GM21786 (cell line): ENCODE measurements at regions not wholly inside any gene's neighbourhood (a gene's known extent, or its start where the extent isn't known, plus 50 kb on each side); places are given as distances from the start of the nearest gene placed in this dataset.

ENCODE experiments used
- ATAC-seq: cut with Tn5 transposase; IDR thresholded peaks from one replicate; pipeline ENCODE4 v1.9.1; 2021; ENCODE audit not compliant: unreplicated experiment

DNA sequence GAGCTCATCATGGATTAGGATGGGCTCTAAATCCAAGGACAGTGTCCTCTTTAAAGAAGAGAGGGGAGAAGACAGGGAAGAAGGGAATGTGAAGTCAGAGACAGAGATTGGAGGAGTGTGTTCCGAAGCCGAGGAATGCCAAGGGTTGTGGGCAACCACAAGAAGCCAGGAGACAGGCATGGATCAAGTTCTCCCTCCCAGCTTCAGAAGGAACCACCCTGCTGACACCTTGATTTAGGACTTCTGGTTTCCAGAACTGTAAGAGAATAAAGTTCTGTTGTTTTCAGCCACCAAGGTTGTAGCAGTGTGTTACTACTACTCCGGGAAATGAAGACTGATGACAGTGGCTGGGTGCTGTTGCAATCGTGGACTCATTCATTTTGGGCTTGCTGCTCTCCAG, 120.1 kb downstream of the RPS12 start:
- ATAC-seq, result no peak

- ATAC-seq, result no peak
Measured at GRCh38 chr6:132936646-132937045, 122.3 kb downstream of the RPS12 start.

DNA sequence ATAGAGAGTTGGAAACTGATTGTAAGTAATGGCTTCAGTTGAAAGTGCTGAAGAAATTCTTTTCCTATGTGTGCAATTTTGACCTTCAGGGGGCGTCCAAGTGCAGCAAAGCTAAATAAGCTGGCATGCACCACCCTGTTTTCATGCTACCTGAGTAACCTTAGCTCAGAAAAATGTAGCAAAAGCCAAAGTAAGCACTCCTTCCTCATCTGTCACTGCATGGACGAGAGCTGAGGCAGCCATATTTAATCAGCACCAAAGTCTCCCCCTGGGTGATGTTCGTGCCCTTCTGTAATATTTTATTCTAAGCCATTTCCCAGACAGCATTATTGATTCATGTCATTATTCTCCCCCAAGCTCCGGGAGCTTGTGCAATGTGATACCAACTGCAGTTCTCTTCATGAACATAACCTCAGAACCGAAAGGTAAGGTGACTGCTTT, 123.1 kb downstream of the RPS12 start:
- no peak for ATAC-seq

DNA sequence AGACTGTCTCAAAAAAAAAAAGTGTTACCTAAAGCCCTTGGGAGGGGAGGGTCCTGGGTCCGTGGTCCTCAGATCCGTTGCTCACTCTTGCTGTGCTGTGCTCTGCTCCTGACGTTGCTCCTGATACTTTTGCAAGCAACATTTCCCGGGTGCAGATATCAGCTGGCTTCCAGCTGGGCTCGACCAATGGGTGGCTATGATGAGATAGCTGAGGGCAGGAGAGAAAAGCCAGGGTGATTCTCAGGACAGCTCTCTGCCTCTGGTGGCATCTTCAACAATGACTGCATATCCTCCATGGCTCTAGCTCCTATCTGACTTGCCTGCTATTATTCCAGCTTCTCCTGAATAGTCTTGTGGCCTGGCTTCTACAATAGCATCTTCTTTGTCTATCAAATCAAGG, 134.5 kb downstream of the RPS12 start:
- ATAC-seq, result no peak

GRCh38 chr6:132950566-132950965, 136.2 kb downstream of the RPS12 start:
- ATAC-seq, result no peak

DNA sequence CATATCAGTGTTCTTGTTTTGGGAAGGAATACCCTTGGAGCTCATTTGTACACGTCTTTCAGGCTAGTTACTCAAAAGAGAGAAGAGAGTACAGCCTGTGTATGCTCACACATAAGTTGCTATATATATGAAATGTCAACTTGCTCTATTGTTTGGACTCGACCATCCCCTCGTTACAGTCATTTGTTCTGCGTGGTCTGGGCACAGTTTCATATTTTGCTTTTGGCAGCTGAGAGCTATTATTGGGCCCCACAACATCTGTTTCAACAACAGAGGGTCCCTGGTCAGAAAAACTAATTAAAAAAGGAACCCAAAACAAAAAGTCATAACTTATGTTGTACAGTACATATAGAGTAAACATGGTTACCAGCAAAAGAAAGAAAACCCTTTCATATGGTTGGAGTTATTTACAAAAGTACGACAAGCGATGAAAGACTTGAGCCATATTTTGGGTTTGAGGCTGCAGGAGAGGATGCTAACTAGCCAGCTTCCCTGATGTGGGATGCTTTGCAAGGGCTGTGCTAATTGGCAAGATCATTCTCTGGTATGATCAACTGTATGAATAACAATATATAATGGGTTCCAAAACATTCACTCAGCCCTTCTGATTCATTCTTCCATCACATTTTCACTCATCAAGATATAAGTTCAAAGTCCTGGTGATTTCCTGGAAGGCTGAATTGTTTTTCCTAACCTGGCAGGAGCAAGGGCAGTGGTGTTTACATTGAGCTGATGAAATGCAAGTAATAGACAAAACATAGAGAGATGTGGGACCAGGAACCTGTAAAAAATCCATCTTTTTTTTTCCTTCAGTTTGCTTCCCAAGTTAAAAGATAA, 137.9 kb downstream of the RPS12 start:
- no peak for ATAC-seq

DNA sequence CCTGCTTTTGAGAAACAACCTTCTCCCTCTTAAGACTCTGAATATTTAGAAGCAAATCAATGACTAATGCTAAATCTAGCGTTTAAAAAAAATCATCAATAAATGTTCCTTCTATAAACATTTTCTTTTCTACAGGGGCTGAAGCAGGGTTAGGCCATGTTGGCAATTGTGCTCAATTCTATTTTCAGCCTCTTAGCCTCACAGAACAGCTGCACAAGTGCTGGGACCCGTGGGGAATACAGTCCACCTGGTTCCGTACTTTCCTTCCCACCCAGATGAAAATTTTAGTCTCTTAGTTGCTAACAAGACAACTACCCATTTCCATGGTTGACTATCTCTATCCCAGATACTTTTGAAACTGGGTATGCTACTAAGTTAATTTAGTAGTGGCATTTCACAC, 138.6 kb downstream of the RPS12 start:
- ATAC-seq, result no peak

DNA sequence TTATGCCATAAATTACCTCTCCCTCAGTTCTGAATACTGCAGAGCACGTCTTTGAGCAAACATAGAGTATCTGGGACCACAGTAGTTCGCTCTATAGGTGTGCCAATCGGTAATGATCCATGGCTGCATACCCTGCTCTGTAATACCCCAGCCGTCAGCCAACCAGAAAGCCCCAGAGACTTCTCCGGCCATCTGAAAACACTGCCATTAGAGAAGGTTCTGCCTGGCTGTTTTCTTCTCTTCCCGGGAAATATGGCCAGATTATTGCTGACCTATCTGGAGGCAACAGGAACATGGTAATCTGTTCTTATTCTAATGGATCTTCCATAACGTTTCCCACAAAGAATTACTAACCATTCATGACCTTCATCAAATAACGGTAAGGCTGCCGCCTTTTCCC, 139.9 kb downstream of the RPS12 start:
- no peak for ATAC-seq

DNA sequence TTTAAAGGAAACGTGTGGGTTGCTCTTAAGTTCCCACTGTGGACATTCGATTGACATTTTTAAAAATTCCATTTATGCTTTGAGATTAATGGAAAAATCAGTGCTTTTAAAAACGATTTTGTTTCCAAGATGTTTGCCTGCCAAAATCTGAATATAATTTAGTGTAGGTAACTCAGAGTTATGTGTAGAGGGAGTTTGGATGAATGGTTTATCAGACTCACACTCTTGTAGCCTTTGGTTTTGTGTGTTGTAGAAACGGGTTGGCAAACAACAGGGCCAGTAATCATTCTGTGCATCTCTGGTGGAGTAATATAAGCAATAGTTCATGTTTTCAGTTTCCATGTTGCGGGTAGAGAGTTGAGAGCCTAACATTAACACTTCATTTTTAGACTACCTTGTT, 140.6 kb downstream of the RPS12 start:
- no peak for ATAC-seq

GRCh38 chr6:132959639-132960326, 145.4 kb downstream of the RPS12 start:
- no peak for ATAC-seq

DNA sequence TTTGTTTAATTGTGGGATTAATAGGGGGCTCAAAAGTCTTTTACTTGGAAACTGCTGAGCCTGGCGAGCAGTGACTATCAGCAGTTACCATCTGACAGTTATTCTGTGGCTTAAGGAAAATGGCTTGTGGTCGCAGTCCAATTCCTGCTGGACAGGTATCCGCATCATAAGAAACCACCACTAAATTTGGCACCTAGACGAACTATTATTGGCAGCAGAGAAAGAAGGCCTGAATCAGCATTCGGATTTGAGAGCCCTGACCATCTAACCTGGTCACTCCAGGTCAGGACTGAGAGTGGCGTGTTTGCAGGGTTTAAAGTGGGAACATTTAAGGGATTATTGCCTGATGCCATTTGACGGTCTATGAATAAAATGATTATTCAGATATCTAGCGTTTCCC, 146.4 kb downstream of the RPS12 start:
- ATAC-seq, result no peak

DNA sequence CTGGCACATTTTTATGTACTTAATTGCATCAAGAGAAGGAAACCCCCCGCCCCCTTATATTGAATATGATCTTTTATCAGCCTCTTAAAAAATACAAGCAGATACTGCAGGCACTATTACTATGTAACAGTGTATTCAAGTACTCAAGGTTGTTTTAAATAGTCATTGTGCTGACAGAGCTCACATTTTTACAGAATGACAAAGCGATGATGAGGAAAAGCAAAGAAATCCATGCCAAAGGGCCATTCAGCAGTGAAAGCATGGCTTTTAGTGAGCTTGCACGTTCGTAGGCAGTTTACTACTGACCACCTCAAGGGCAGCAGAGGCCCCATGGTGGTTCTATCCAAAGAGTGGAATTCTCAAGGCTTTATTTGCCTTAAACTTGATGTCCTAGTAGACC, 146.8 kb downstream of the RPS12 start:
- ATAC-seq, result no peak

DNA sequence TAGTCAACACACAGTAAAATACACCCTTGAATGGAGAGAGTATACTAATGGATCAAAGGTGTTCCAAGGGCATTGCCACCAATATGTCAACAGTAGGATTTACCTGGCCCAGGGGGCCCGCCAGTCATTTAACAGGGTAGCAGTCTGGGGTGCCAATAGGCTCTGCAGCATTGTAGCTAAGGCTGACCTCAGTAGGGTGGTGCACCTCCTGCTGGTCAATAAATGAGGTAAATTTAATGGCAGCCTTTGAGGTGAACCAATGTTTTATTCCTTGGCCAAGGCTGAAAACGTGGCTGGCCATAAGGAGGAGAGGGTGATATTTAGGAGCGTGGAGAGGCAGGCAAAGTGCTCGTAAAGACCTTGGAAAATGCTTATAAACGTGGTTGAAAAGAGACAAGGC, 147.2 kb downstream of the RPS12 start:
- ATAC-seq, result no peak

DNA sequence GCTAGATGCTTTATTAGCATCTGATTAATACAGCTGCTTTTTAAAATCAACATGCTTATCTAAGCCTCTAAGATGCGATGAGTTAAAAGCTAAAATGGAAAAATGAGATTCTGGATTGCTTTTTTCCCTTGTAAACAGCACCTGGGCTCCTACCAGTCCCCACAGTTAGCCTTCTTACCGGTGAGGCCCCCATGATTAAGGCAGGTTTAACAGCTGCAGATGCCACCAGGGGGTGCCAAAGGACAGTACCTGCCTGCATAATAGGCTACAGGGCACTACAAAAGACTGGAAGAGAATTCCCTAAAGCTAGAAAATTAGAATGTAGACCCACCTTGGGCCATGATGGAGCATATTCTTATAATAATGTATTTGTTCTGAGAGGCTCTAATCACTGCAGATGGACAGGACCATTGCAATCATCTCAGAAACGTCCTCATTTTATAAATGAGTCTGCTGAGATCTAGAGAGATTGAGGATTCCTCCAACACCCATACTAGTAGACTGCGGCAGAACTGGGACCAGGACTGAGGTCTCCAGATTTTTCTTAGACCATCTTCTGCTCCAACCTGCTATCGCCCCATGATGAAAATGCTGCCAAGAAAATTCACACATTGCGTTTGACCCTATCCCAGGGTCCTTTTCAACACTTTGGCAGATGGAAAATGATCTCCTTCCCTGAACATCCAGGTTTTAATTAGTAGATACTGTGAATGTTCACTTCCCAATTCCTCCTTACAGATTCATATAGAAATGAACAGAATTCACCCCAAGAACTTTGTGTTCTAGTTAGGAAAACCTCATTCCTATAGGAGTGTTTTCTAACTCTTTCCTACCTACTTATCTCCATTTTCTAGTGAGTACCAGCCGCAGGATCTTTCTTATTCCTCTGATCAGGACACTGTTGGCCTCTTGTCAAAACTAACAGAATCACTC, 148.8 kb downstream of the RPS12 start:
- ATAC-seq, result peak; percentile 85

DNA sequence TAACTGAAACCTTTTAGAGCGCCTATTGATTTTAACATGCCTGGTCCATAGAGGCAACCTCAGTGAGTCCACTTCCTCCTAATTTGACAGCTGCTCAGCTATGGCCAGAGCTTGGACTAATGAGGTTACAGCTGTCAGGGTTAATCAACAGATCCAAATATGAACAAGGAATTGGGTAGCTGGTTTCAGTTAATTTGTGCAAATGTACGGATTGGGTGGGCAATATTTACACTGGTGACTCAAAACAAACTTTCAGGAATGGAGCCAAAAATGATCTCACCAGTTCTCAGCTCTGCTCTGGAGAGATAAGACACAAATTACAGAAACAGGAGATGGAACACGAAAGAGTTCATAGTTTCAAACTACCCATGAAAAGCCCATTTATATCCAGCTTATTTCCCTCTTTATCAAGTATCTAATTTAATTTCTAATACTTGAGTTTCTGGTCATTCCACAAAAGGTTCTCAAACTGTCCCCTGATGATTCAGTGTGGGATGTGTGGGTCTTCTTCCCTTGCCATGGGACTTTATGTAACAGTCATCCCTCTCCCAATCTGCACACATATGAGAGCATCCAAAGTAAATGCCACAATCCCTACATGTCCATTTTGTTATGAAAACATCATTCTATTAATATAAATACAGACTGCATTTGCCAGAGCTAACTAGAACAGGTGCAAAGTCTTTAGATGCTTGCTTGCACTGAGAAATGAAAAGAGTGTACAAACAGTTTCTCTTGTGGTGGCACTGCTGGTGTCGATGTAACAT, 149.9 kb downstream of the RPS12 start:
- peak; percentile 28 for ATAC-seq

DNA sequence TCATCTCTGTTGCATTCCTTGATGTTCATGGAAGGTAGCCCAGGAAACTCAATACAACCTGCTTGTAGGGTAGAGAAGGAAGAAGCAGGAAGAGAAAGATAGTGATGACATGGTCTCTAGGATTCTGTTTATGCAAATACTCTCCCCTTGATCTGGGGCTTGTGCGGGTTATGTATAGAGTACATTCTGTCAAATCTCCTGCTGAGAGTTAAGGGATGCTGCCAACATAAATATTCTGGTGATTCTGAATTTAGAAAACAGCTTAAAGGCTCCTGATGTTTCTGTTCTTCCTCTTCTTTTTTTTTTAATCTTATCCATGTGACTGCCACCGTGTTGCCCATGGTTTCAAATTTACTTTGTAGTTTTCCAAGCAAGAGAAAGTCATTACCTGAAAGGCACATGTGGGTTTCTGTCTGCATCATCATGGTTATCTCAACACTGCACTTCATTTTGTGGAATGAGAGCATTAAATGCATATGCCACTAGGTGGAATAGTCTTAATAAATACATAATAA, 150.6 kb downstream of the RPS12 start:
- no peak for ATAC-seq

DNA sequence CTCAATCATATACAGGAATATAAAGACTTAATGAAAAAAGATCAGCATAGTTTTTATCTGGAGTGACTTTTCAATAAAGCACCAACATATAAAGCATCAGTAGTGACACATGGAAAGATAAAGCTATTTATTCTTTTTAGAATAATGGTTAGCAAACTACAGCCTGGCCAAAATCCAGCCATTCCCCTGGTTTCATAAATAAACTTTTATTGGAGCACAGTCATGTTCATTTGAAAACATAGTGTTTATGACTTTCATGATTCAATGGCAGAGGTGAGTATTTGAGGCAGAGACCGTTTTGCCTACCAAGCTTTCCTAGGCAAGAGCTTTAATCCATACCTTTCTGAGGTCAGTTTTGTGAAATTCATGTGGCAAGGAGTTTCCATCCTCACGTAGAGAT, 153.5 kb downstream of the RPS12 start:
- ATAC-seq, result no peak

GRCh38 chr6:132968419-132968950, 154.1 kb downstream of the RPS12 start:
- no peak for ATAC-seq

- ATAC-seq, result no peak
Measured at GRCh38 chr6:132969196-132969595, 154.8 kb downstream of the RPS12 start.

- no peak for ATAC-seq
Measured at GRCh38 chr6:132971676-132972075, 157.3 kb downstream of the RPS12 start.
